ENCODE measurements at regions not wholly inside any gene's neighbourhood (a gene's known extent, or its start where the extent isn't known, plus 50 kb on each side); places are given as distances from the start of the nearest gene placed in this dataset.

DNA sequence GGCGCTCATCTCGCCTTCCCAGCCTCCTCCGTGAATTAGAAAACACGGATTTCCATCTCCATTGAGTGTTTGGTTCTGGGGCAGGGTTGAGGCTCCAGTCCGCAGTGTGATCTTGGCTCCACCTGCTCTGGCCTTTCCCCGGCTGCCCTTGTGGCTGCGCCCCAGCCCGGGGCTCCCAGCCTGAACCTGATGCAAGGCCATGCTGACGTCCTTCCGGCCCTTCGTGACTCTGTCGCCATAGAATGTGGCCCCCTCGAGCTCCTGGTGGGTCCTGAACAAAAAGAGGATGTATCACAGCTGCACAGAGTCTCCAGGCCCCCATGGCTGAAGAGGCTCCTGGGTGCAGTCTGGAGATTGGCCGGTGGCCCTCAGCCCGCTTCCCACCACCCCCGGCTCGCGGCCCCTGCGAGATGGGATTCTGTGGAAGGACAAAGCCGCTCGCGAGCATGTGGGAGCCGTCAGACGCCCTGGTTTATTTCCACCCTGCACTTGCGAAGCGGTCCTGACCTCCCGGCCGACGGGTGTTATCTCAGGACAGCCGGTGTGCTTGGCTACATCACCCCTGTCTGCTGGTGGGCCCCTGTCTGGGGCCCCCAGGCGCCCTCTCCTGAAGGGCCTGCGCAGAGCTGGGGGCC, 1214.0 kb downstream of the BRD1 start:
- Histone ChIP-seq H3K4me1 (ENCODE audit: control insufficient read depth, low read length) (no peaks in the 10 kb centered on the region), H4K20me1 (ENCODE audit: control insufficient read depth, insufficient read depth, low read depth, low read length) (no peaks in the 10 kb centered on the region), H3K27ac (ENCODE audit: low read depth, low read length) (no peak overlapping the region), H3K36me3 (ENCODE audit: control insufficient read depth, low read length) (no peaks in the 10 kb centered on the region), H3K27me3 (ENCODE audit: control insufficient read depth, low read length) (no peaks in the 10 kb centered on the region), H3K79me2 (ENCODE audit: control insufficient read depth, low read length) (no peaks in the 10 kb centered on the region), H3K4me3 (ENCODE audit: low read length) (no peak overlapping the region), H3F3A (ENCODE audit: control insufficient read depth, insufficient read depth) (no peaks in the 10 kb centered on the region), H3K4me2 (ENCODE audit: low read length) (no peak overlapping the region), H3K9me3 (ENCODE audit: control insufficient read depth, insufficient read depth, low read length) (no peaks in the 10 kb centered on the region), H3K9me2 (replicated peaks; ENCODE audit: control insufficient read depth, low read length) (no peaks in the 10 kb centered on the region)
- TF ChIP-seq, protein P1, sequence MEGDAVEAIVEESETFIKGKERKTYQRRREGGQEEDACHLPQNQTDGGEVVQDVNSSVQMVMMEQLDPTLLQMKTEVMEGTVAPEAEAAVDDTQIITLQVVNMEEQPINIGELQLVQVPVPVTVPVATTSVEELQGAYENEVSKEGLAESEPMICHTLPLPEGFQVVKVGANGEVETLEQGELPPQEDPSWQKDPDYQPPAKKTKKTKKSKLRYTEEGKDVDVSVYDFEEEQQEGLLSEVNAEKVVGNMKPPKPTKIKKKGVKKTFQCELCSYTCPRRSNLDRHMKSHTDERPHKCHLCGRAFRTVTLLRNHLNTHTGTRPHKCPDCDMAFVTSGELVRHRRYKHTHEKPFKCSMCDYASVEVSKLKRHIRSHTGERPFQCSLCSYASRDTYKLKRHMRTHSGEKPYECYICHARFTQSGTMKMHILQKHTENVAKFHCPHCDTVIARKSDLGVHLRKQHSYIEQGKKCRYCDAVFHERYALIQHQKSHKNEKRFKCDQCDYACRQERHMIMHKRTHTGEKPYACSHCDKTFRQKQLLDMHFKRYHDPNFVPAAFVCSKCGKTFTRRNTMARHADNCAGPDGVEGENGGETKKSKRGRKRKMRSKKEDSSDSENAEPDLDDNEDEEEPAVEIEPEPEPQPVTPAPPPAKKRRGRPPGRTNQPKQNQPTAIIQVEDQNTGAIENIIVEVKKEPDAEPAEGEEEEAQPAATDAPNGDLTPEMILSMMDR (IDR thresholded peaks at IDR 0.05; ENCODE audit: low read depth, low read length, poor library complexity, severe bottlenecking) = no peak
- no peak for TF ChIP-seq EZH2phosphoT487 (IDR thresholded peaks at IDR 0.05; ENCODE audit: borderline replicate concordance, low read length)

DNA sequence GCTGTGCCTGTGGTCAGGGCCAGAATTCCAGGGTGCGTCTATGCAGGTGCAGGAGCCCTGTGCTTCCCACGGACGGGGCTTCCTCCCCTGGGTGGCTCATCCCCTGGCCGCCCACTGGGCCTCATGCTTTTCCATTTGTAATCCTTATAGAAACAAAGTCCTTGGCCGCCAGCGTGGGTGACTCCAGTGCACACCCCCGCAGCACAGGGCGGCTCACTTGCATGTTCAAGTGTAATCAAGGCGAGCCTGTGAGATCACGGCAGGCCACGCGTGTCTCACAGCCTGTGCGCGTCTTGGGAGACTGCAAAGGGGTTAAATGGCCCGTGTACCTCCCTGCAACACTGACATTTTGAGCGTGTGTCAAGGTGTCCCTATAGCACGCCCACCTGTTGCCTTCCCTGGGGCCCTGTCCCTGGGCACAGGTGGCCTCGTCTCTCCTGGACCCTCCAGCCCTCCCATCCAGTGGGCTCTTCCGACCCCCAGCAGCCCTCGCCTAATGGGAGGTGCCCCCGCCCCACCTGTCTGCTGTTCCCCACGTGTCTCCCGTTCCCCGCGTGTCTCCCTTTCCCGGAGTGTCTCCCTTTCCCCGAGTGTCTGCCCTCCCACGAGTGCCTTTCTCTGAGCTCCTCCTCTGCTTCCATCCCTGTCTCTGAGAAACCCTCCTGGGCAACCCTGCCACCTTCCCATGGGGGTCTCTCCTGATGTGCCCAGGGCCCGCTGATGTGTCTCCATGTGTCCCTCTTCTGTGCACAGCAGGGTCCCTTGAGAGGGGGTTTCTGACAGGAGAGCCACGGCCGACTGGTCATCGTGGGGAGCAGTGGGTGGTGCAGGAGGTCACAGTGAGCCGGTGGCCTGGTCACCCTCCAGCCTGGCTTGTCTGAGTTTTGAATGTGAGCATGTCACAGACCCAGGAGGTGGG, 1215.3 kb downstream of the BRD1 start:
- Histone ChIP-seq H3K27me3 (ENCODE audit: control insufficient read depth, low read length) (no peaks in the 10 kb centered on the region), H3K36me3 (ENCODE audit: control insufficient read depth, low read length) (no peaks in the 10 kb centered on the region), H3K79me2 (ENCODE audit: control insufficient read depth, low read length) (no peaks in the 10 kb centered on the region), H3K4me1 (ENCODE audit: control insufficient read depth, low read length) (no peaks in the 10 kb centered on the region), H3K9me3 (ENCODE audit: control insufficient read depth, insufficient read depth, low read length) (no peaks in the 10 kb centered on the region), H3K4me2 (ENCODE audit: low read length) (no peak overlapping the region), H3K27ac (ENCODE audit: low read depth, low read length) (no peak overlapping the region), H3K9me2 (replicated peaks; ENCODE audit: control insufficient read depth, low read length) (no peaks in the 10 kb centered on the region), H4K20me1 (ENCODE audit: control insufficient read depth, insufficient read depth, low read depth, low read length) (no peaks in the 10 kb centered on the region), H3F3A (ENCODE audit: control insufficient read depth, insufficient read depth) (no peaks in the 10 kb centered on the region), H3K4me3 (ENCODE audit: low read length) (no peak overlapping the region)
- TF ChIP-seq, protein P1 (IDR thresholded peaks at IDR 0.05; ENCODE audit: low read depth, low read length, poor library complexity, severe bottlenecking) = no peak

DNA sequence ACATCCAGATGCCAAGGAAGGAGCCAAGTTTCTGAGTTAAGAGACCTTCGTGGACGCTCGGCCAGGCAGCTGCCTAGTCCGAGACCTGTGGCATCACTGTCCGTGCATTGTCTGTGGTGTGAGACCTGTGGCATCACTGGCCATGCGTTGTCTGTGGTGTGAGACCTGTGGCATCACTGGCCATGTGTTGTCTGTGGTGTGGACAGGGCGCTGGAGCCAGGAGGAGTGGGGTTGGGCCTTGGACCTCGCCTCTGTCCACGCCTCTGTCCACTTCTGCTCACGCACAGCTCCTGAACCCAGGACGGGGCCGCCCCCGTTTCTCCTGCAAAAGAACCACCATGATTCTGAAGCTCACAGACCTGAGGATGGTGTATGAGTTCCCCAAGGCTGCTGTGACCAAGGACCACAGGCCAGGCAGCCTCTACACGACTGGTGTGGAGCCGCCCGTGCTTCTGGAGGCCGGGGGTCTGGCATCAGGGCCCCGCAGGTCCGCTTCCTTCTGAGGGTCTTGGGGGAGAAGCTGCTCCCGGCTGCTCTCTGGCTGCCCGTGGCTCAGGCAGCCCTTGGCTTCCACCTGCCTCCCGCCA, 1218.3 kb downstream of the BRD1 start:
- Histone ChIP-seq H3K36me3 (ENCODE audit: control insufficient read depth, low read length) (no peaks in the 10 kb centered on the region), H3K79me2 (ENCODE audit: control insufficient read depth, low read length) (no peaks in the 10 kb centered on the region), H3F3A (ENCODE audit: control insufficient read depth, insufficient read depth) (no peaks in the 10 kb centered on the region), H3K27me3 (ENCODE audit: control insufficient read depth, low read length) (no peaks in the 10 kb centered on the region), H3K4me3 (ENCODE audit: low read length) (no peak overlapping the region), H3K9me2 (replicated peaks; ENCODE audit: control insufficient read depth, low read length) (no peaks in the 10 kb centered on the region), H3K4me1 (ENCODE audit: control insufficient read depth, low read length) (no peaks in the 10 kb centered on the region), H4K20me1 (ENCODE audit: control insufficient read depth, insufficient read depth, low read depth, low read length) (no peaks in the 10 kb centered on the region), H3K9me3 (ENCODE audit: control insufficient read depth, insufficient read depth, low read length) (peaks cover 17% of the 10 kb centered on the region; the same call in 1 of the 2 replicates), H3K4me2 (ENCODE audit: low read length) (no peak overlapping the region), H3K27ac (ENCODE audit: low read depth, low read length) (no peak overlapping the region)
- TF ChIP-seq, protein P1 (IDR thresholded peaks at IDR 0.05; ENCODE audit: low read depth, low read length, poor library complexity, severe bottlenecking) = no peak
- TF ChIP-seq EZH2phosphoT487 (IDR thresholded peaks at IDR 0.05; ENCODE audit: borderline replicate concordance, low read length) = no peak
